Kidney (tissue), 13 donors: ENCODE measurements at regions not wholly inside any gene's neighbourhood (a gene's known extent, or its start where the extent isn't known, plus 50 kb on each side); places are given as distances from the start of the nearest gene placed in this dataset.

Experiments used
- DNase-seq, 5 donors: peaks; one replicate each; pipeline ENCODE4 v3.0.0-alpha.2; 2013 to 2020
- FAIRE-seq: peaks from 2 replicates; lab custom pipeline; 2012; peaks lifted over from hg19 to GRCh38; lab: Jason Lieb, UNC
- H3K27ac ChIP-seq, 2 donors: one replicate each; pipeline ENCODE4 v1.7.0; 2013; ENCODE audit warnings: low read depth in 2 of 2, low read length in 2 of 2, inconsistent platforms in 1 of 2
- H3K27me3 ChIP-seq: one replicate; pipeline ENCODE4 v1.7.1; 2013; ENCODE audit warnings: low read length, inconsistent platforms; ENCODE audit not compliant: control insufficient read depth, insufficient read depth
- H3K36me3 ChIP-seq, 3 donors: one replicate each; pipeline versions ENCODE4 v1.7.0 to v1.7.1; 2013; ENCODE audit warnings: low read length in 3 of 3, control low read depth in 1 of 3, inconsistent platforms in 1 of 3; ENCODE audit not compliant: insufficient read depth in 3 of 3, control insufficient read depth in 2 of 3
- H3K4me1 ChIP-seq, 3 donors: one replicate each; pipeline versions ENCODE4 v1.7.0 to v1.7.1; 2013; ENCODE audit warnings: low read length in 3 of 3, inconsistent platforms in 1 of 3, low read depth in 1 of 3; ENCODE audit not compliant: control insufficient read depth in 2 of 3, insufficient read depth in 2 of 3
- H3K4me3 ChIP-seq, 3 donors: one replicate each; pipeline versions ENCODE4 v1.7.0 to v1.8.1; 2013; ENCODE audit warnings: low read length in 3 of 3, control low read depth in 1 of 3, inconsistent platforms in 1 of 3
- H3K9ac ChIP-seq, 3 donors: one replicate each; pipeline versions ENCODE4 v1.7.0 to v1.7.1; 2013; ENCODE audit warnings: low read length in 3 of 3, control low read depth in 1 of 3, inconsistent platforms in 1 of 3
- H3K9me3 ChIP-seq, 3 donors: one replicate each; pipeline versions ENCODE4 v1.7.0 to v1.7.1; 2013; ENCODE audit warnings: low read length in 3 of 3, control low read depth in 1 of 3, inconsistent platforms in 1 of 3; ENCODE audit not compliant: control insufficient read depth in 2 of 3, insufficient read depth in 1 of 3
- CTCF ChIP-seq: IDR thresholded peaks from 3 replicates; pipeline ENCODE4 v1.5.1; 2012; ENCODE audit warnings: mild to moderate bottlenecking, moderate library complexity, borderline replicate concordance; ENCODE audit not compliant: insufficient read depth; ENCODE audit errors: extremely low read depth
- intact Hi-C: fragments of 100-400 bp; cut with DNase I; formaldehyde crosslinking; loops from one replicate; pipeline ENCODE4 v1.11.1; 2022
- donor health status: control.
- donor health status: control.
- donor health status: control.
- donor health status: control.
- donor health status: control.
- donor health status: DM: yes; HTN: yes; CAD: no.
- donor health status: Normal renal cell carcinoma (clear cell type).

- H3K27ac ChIP-seq = no peak overlapping the region
- H3K4me1 ChIP-seq = no peaks in the 10 kb centered on the region
- no peak for FAIRE-seq
- no peak for DNase-seq
- no peaks in the 10 kb centered on the region for H3K36me3 ChIP-seq
- intact Hi-C loops = no loop called here
- no peak overlapping the region for H3K4me3 ChIP-seq
- no peaks in the 10 kb centered on the region for H3K27me3 ChIP-seq
- TF ChIP-seq CTCF = no peak
- H3K9me3 ChIP-seq = no peaks in the 10 kb centered on the region
- H3K9ac ChIP-seq = no peak overlapping the region
These were observed 127.4 kb upstream of the LY86 start for GRCh38 chr6:6461138-6461537.

DNA sequence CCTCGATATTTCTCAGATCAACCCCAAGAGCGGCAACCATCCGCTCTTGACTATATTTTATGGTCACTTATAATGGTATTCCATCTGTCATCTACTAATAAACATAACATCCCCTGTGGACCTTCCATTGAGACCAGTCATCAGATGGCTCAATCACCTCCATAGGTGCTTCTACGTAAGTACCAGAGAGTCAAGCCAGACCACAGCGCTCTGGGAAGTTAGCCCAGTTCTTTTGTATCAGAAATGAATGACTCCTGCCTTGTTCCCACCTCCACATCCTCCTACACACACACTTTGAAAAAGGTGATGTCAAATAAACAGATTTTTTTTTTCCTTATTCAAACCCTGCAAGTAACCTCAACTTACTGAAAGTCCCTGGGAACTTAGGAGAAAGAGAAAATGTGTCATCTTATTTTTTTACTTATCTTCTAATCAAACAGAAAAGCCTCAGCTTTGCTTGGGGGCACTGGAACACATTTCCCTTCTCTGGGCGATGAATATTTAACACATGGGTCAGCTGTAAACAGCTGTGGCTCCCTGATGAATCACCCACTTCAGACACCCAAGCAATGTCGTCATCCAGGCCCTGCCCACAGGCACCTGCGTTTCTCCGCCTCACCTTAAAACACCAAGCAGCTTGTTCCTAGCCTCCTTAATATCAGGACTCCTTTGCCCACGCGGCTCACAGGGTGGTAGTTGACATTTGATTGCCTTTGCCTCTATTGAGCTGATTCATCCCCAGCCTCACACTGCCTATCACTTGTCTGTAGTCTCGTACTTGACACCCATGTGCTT is 121.4 kb upstream of the LY86 start:
- no peak overlapping the region for H3K9ac ChIP-seq
- H3K36me3 ChIP-seq = no peaks in the 10 kb centered on the region
- no peak overlapping the region for H3K4me3 ChIP-seq
- intact Hi-C loops = no loop called here
- H3K27ac ChIP-seq = no peak overlapping the region
- H3K27me3 ChIP-seq = no peaks in the 10 kb centered on the region
- H3K4me1 ChIP-seq = no peaks in the 10 kb centered on the region
- H3K9me3 ChIP-seq = peaks cover 0 to 5% (median 0%) of the 10 kb centered on the region in 3 donors
- FAIRE-seq (no peak), DNase-seq (no peak)
- TF ChIP-seq CTCF = no peak

GRCh38 chr6:6469074-6469473 is 119.4 kb upstream of the LY86 start:
- intact Hi-C loops = no loop called here
- H3K4me3 ChIP-seq = no peak overlapping the region
- TF ChIP-seq CTCF = no peak
- H3K27ac ChIP-seq = no peak overlapping the region
- H3K36me3 ChIP-seq = no peaks in the 10 kb centered on the region
- no peak for FAIRE-seq
- H3K9ac ChIP-seq = no peak overlapping the region
- no peaks in the 10 kb centered on the region for H3K27me3 ChIP-seq
- peaks cover 0 to 5% (median 0%) of the 10 kb centered on the region in 3 donors for H3K9me3 ChIP-seq
- DNase-seq = no peak
- H3K4me1 ChIP-seq = no peaks in the 10 kb centered on the region
